GM21515 (cell line): ENCODE measurements at regions not wholly inside any gene's neighbourhood (a gene's known extent, or its start where the extent isn't known, plus 50 kb on each side); places are given as distances from the start of the nearest gene placed in this dataset.

Experiments
- ATAC-seq: cut with Tn5 transposase; IDR thresholded peaks from one replicate; pipeline ENCODE4 v1.9.1; 2021; ENCODE audit not compliant: unreplicated experiment

GRCh38 chr2:217156801-217157200, 296.9 kb upstream of the TNP1 start:
- ATAC-seq: no peak

- ATAC-seq: no peak
Measured at GRCh38 chr2:217154923-217155322, 295.1 kb upstream of the TNP1 start.

DNA sequence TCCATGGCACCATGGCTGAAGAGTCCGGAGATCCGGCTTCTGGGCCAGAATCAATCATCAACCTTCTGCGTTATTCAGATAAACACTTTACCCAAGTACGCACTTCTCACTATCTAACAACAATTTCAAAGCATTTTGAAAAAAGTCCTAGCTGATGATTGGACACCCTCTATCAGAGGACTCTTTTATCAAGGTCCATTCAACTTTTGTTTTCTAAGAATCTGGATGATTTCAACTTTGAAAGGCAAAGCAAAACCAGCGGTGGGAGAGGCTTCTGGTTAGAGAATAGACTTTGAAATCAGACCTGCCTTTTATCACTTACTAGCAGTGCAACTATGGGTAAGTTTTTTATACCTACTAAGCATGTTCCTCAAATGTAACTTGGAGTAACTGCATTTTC, 293.6 kb upstream of the TNP1 start:
- ATAC-seq: no peak

DNA sequence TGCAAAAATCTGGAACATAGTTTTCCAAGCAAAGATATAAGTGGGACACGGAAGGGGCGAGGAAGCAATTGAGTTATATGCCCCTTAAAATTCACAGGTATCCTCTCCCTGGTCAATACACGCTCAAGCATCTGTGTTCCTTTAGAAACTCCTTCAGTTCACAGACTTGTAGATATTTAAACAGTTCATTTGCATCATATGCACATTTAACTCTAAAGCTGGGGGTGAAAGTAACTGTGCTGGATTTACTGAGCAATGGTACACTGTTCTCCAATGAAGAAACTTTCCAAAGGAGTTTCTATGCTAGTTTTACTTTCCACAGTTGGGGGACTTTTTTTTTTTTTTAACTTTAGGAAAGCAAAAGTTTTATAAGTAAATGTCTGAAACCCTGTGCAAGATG, 293.0 kb upstream of the TNP1 start:
- no peak for ATAC-seq

DNA sequence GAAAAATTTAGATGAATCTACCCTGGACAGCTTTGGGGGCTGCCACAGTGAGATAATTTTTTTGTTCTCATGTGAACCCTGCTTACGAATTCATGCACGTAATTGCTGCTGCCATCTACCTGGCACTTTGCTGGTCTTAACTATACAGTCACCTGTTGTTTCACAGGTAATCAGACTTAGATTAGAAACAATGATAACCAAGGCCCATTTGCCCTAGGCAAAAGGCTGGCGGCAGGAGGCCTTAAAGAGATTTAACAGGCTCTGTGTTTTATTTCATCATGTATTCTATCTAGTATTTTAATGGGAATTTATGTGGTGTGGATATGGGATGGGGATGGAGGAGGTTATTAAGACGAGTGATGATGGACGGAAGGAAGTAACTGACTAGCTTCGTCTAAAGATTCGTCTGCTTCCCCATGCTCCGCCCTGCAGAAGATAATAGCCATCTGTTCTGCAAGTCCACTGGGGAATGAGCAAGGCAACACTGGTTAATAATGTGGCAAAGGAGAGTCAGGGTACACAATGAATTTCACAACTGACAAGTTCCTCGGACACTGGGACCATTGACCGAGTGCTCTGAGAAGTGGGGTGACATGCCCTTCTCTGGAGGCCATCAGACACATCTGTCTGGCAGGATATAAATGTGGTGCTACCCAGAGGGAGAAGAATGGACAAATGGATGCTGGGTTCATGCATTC, 291.8 kb upstream of the TNP1 start:
- no peak for ATAC-seq

GRCh38 chr2:217150236-217150635, 290.4 kb upstream of the TNP1 start:
- ATAC-seq: no peak

DNA sequence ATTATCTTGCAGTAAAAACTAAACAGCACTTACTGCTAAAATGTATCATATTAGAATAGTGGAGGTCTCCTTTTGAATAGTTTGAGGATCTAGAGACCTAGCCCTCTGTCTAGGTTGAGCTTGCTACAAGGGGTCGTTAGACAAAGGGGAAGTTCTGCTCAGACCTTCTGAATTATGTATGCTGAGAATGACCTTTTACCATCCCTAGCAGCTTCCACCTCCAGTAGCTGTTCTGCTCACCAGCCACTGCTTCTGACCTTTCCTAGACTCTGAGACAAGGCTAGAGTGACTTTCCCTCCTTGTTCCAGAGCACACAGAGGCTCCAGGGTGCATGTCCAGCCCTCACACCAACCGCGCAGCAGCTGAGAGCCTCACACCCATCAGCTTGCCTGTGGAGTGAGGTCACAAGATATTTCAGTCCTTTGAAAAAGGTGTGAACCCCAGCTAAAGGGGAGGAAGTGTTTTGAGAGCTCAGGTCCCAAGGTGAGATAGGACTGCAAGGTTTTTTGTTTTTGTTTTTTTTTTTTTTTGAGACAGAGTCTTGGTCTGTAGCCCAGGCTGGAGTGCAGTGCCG, 289.3 kb upstream of the TNP1 start:
- no peak for ATAC-seq

GRCh38 chr2:217147818-217148217, 288.0 kb upstream of the TNP1 start:
- ATAC-seq: no peak

- ATAC-seq: no peak
Measured at GRCh38 chr2:217146956-217147355, 287.1 kb upstream of the TNP1 start.

DNA sequence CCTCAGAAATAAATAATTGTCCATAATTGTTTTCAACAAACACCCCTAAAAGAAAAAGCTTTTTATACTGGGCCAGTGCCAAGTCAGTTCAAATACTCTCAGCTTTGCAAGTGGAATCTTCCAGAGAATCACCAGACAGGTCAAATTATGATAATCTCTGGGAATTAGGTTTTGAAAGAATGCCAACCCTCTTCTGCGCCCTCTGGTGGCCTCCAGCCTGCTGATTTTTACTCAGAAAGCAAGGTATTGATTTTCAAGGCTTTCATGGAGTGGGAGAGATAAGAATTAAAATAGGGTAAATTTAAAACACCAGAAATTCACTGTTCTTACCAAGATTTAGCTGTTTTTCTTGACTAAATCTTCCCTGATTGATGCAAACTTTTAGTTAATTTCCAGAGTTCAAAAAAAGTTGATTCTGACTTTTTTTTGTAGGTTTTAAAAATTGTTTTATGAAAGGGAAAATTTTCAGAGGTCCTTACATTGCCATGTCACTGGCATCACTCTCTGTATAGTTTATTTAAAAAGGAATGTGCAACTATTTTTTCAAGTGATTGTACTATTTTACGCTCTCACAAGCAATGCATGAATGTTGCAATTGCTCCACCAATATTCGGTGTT, 282.9 kb upstream of the TNP1 start:
- ATAC-seq: no peak

DNA sequence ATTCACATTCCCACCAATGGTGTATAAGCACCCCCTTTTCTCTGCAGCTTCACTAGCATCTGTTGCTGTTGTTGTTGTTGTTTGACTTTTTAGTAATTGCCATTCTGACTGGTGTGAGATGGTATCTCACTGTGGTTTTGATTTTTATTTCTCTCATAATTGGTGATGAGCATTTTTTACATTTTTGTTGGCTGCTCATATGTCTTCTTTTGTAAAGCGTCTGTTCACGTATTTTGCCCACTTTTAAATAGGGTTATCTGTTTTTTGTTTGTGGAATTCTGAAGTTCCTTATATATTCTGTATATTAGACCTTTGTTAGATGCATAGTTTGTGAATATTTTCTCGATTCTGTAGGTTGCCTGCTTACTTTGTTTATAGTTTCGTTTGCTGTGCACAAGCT, 278.4 kb upstream of the TNP1 start:
- ATAC-seq: no peak

GRCh38 chr2:217127744-217128143, 267.9 kb upstream of the TNP1 start:
- no peak for ATAC-seq

- ATAC-seq: no peak
Measured at GRCh38 chr2:217125014-217125413, 265.1 kb upstream of the TNP1 start.

DNA sequence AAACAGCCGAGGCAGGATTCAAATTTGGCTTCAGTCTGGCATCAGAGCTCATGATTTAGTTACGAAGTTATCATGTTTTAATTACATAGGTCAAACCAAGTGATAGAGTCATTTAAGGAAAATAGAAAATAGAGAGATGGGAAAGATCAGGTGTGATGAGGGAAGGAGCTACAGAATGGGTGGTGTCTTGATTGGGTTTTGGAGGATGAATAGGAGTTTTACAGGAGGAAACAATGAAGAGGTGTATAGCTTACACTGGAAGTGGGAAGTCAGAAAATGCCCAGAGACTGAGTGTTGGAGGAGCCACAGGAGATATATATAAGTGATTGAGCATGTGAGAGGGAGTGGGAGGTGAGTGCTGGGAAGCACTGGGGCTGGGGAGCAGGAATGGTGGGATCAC, 264.2 kb upstream of the TNP1 start:
- no peak for ATAC-seq

DNA sequence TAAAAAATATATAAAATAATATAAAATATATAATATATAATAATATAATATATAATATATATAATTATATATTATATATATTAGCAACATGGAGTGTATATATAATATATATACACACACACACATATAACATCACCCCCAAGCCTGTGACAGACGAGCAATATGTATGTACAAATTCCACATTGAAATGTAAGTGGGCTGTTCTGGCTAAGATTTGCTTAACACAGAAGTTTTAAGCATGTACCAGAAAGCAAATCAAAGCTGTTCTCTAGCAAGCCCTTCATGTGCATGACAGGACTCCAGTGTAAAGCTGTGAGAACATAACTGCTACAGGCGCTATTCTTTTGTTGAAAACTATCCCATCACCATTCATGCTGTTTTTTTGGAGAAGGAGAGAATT, 261.7 kb upstream of the TNP1 start:
- ATAC-seq: no peak

DNA sequence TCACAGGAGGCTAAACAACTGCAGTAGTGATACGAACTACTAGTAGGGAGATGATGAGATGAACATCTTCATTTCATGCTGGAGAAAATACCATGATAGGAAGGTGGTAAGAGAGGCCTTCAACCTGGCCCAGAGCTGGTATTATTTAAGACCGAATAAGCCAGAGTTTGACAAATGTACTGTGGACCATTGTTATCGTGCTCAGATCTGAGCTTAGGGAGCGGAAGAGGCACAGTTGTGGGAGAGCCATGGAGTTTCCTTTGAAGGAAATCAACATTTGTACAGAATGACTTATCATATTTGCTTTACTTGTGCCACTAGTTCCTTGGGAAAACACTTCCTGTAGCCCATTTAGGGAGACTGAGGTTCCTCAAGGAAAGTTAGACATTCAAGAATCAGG, 260.6 kb upstream of the TNP1 start:
- ATAC-seq: no peak

- ATAC-seq: no peak
Measured at GRCh38 chr2:217118559-217119284, 258.9 kb upstream of the TNP1 start.

DNA sequence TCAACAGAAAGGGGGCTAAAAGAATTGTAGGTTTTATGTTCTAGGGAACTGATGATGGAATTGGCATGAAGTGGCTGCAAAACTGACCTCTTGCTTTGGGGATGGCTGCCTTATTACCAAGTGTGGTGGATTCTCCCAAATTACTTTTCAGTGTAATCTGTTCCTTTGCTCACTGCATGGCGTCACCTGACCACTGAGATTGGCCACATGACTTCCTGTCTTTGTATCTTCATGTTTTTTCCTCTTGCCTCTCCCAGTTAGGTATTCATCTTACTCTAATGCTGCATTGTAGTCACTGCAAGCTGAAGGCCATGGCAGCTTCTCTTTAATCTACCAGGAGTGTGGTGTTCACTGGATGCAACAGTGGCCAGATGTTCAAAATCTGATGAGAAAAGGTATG, 257.7 kb upstream of the TNP1 start:
- ATAC-seq: no peak

DNA sequence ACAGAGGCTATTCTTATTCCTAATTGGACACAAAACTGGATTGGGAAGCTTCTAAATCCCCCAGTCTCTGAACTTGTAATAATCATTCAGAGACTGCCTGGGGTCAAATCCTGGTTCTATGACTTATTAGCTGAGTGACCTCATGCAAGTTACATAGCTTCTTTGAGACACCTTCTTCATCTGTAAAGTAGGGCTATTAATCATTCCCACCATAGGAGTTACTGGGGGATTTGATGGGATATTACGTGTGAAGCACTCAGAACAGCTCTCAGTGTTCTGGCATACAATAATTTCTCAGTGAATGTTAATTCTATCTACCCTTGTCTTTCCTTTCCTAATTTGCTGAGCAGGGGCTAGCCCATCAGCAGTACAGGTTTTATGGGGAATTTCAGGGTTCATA, 256.7 kb upstream of the TNP1 start:
- ATAC-seq: no peak

DNA sequence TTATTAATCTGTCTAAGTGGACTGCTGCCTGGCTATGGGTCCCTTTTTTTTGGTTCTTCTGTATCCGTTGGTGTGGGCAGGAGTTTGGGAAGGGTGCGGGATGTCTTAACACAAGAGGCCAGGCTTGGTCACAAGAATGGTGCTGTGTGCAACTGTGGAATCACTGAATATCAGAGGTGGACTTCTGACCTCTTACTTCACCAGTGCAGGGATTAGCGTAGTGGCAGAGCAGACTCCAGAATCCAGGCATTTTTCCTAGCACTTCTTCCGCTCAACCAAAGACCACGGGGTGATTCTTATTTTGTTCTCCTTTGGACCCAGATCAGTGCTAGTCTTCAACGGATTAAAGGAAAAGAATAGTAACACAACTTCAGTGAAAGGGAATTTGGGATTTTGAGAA, 254.3 kb upstream of the TNP1 start:
- no peak for ATAC-seq

GRCh38 chr2:217113491-217113890, 253.6 kb upstream of the TNP1 start:
- ATAC-seq: no peak

- no peak for ATAC-seq
Measured at GRCh38 chr2:217110550-217110949, 250.7 kb upstream of the TNP1 start.
